ENCODE measurements at regions not wholly inside any gene's neighbourhood (a gene's known extent, or its start where the extent isn't known, plus 50 kb on each side); places are given as distances from the start of the nearest gene placed in this dataset.

DNA sequence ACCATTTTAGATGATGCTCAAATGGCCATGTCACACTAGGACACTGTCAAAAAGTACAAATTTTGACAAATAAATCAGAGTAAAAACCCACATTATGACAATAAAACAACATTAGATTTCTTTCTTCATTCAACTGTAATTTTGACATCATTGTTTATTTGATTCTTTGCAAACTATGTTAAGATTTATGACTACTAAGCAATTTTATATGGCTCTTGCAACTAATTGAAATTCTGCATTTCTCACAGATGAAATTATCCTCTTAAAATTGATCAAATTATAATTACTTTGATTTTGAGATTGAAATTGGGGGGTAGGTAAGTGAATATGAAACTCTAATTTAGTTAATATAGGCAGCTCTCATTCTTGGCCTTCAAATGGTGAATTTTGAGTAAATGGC is 59.8 kb downstream of the ATOH1 start:
- TF ChIP-seq, protein P1, sequence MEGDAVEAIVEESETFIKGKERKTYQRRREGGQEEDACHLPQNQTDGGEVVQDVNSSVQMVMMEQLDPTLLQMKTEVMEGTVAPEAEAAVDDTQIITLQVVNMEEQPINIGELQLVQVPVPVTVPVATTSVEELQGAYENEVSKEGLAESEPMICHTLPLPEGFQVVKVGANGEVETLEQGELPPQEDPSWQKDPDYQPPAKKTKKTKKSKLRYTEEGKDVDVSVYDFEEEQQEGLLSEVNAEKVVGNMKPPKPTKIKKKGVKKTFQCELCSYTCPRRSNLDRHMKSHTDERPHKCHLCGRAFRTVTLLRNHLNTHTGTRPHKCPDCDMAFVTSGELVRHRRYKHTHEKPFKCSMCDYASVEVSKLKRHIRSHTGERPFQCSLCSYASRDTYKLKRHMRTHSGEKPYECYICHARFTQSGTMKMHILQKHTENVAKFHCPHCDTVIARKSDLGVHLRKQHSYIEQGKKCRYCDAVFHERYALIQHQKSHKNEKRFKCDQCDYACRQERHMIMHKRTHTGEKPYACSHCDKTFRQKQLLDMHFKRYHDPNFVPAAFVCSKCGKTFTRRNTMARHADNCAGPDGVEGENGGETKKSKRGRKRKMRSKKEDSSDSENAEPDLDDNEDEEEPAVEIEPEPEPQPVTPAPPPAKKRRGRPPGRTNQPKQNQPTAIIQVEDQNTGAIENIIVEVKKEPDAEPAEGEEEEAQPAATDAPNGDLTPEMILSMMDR (IDR thresholded peaks at IDR 0.05; ENCODE audit: low read depth, low read length), result no peak
- H3K4me3 ChIP-seq (ENCODE audit: low read depth, low read length), result no peak overlapping the region

DNA sequence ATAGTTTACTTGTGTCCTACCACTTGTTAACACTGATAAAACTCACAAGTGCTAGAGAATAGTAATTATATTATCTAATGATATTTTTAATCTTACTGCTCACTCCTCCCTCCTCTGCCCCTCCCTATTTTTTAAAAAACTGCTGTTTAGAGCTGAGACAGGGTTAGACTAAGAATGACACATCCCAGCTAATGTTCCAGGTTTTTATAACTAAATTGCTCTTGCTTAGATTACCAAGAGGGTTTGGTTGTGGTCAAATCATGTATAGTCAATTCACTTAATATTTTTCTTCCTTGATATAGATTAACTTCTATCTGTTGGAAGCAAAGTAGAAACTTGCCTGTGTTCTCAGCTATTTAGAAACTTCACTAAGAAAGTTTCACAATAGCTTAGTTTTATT is 60.2 kb downstream of the ATOH1 start:
- no peak overlapping the region for H3K4me3 ChIP-seq (ENCODE audit: low read depth, low read length)
- TF ChIP-seq, protein P1 (IDR thresholded peaks at IDR 0.05; ENCODE audit: low read depth, low read length), result no peak

GRCh38 chr4:93891244-93891643 is 62.7 kb downstream of the ATOH1 start:
- no peak overlapping the region for H3K4me3 ChIP-seq (ENCODE audit: low read depth, low read length)
- TF ChIP-seq, protein P1 (IDR thresholded peaks at IDR 0.05; ENCODE audit: low read depth, low read length), result no peak

DNA sequence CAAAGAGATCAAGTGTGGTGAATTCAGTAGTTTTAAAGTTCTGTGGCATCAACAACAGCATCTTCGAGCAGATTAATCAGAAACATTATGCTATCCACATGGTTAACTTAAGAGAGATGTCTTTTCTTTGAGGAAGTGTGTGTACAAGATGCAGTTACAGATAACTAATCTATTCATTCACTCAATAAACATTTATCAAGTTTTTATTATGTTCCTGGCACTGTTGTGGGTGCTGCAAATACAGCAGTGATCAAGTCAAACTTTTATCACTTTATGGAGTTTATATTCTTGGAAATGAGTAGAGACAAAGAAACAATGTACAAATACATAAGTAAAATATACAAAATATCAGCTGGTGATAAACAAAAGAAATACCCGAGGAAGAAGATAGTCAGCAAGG is 66.4 kb downstream of the ATOH1 start:
- TF ChIP-seq, protein P1 (IDR thresholded peaks at IDR 0.05; ENCODE audit: low read depth, low read length), result no peak
- no peak overlapping the region for H3K4me3 ChIP-seq (ENCODE audit: low read depth, low read length)

- TF ChIP-seq, protein P1 (IDR thresholded peaks at IDR 0.05; ENCODE audit: low read depth, low read length), result no peak
- no peak overlapping the region for H3K4me3 ChIP-seq (ENCODE audit: low read depth, low read length)
Measured at GRCh38 chr4:93896516-93896915, 68.0 kb downstream of the ATOH1 start.

- TF ChIP-seq, protein P1 (IDR thresholded peaks at IDR 0.05; ENCODE audit: low read depth, low read length), result no peak
Measured at GRCh38 chr4:93897559-93897958, 69.0 kb downstream of the ATOH1 start.

GRCh38 chr4:93908778-93909177 is 80.2 kb downstream of the ATOH1 start:
- TF ChIP-seq, protein P1 (IDR thresholded peaks at IDR 0.05; ENCODE audit: low read depth, low read length), result no peak
- no peak overlapping the region for H3K4me3 ChIP-seq (ENCODE audit: low read depth, low read length)

More at GRCh38 chr4:93897559-93897958, 69.0 kb downstream of the ATOH1 start:
- no peak overlapping the region for H3K4me3 ChIP-seq (ENCODE audit: low read depth, low read length)

Data from WI38 (cell line).